Activated CD4-positive, alpha-beta T cell treated with anti-CD3 and anti-CD28 coated beads, Interleukin-2, Interleukin-6, amounts not matched to agents 100 ng/mL and 50 ng/mL, durations not matched to agents 16 hours and 8 hours (primary cell): ENCODE measurements at regions not wholly inside any gene's neighbourhood (a gene's known extent, or its start where the extent isn't known, plus 50 kb on each side); places are given as distances from the start of the nearest gene placed in this dataset.

ENCODE experiments used
- DNase-seq: peaks from one replicate; pipeline ENCODE4 v3.0.0-alpha.2; 2020

- DNase-seq, result no peak
Observed at GRCh38 chr10:130757821-130758489, 553.6 kb downstream of the TCERG1L start.

- DNase-seq, result no peak
Observed at GRCh38 chr10:130758529-130758928, 553.0 kb downstream of the TCERG1L start.

- DNase-seq, result no peak
Observed at GRCh38 chr10:130761032-130761575, 550.4 kb downstream of the TCERG1L start.

GRCh38 chr10:130761788-130762301, 549.7 kb downstream of the TCERG1L start:
- DNase-seq, result no peak

GRCh38 chr10:130762491-130762890, 549.0 kb downstream of the TCERG1L start:
- no peak for DNase-seq

- DNase-seq, result no peak
Observed at GRCh38 chr10:130763071-130763470, 548.5 kb downstream of the TCERG1L start.

- DNase-seq, result no peak
Observed at GRCh38 chr10:130763491-130763890, 548.0 kb downstream of the TCERG1L start.

GRCh38 chr10:130764651-130765050, 546.9 kb downstream of the TCERG1L start:
- no peak for DNase-seq

- no peak for DNase-seq
Observed at GRCh38 chr10:130766071-130766470, 545.5 kb downstream of the TCERG1L start.

GRCh38 chr10:130767116-130767730, 544.3 kb downstream of the TCERG1L start:
- DNase-seq, result no peak

- DNase-seq, result no peak
Observed at GRCh38 chr10:130769146-130770017, 542.1 kb downstream of the TCERG1L start.

GRCh38 chr10:130770018-130770630, 541.4 kb downstream of the TCERG1L start:
- no peak for DNase-seq

GRCh38 chr10:130771491-130771946, 540.0 kb downstream of the TCERG1L start:
- DNase-seq, result no peak

GRCh38 chr10:130772056-130772455, 539.5 kb downstream of the TCERG1L start:
- no peak for DNase-seq

GRCh38 chr10:130772676-130773075, 538.8 kb downstream of the TCERG1L start:
- DNase-seq, result no peak

- DNase-seq, result no peak
Observed at GRCh38 chr10:130773941-130774340, 537.6 kb downstream of the TCERG1L start.

- DNase-seq, result no peak
Observed at GRCh38 chr10:130774871-130775270, 536.6 kb downstream of the TCERG1L start.

- DNase-seq, result no peak
Observed at GRCh38 chr10:130775311-130775710, 536.2 kb downstream of the TCERG1L start.

GRCh38 chr10:130776724-130777123, 534.8 kb downstream of the TCERG1L start:
- DNase-seq, result no peak

GRCh38 chr10:130777507-130778165, 533.9 kb downstream of the TCERG1L start:
- no peak for DNase-seq

- DNase-seq, result no peak
Observed at GRCh38 chr10:130778166-130778545, 533.4 kb downstream of the TCERG1L start.

GRCh38 chr10:130780763-130781162, 530.8 kb downstream of the TCERG1L start:
- DNase-seq, result no peak
